ENCODE measurements at regions not wholly inside any gene's neighbourhood (a gene's known extent, or its start where the extent isn't known, plus 50 kb on each side); places are given as distances from the start of the nearest gene placed in this dataset.

DNA sequence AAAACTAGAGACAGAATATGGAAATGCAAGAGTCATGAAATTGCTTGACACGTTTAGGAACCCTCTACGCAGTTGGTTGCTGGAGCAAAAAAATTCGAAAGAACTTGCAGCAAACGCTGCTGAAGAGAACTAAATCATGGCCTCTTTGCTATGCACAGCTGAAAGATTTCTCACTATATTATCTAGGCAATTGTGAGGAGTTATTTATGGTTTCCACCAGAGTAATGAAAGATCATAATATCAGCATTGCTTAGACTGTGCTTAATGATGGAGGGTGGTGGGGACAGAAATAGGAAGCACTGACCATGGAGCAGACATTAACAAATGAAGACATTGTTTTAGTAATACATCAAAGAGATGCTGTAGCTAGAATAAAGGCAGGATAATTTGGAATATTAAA lies 593.4 kb upstream of the ZNF717 start:
- no peaks in the 10 kb centered on the region for H3K4me1 Mint-ChIP-seq
- intact Hi-C loops (cut with micrococcal nuclease) = no loop called here

DNA sequence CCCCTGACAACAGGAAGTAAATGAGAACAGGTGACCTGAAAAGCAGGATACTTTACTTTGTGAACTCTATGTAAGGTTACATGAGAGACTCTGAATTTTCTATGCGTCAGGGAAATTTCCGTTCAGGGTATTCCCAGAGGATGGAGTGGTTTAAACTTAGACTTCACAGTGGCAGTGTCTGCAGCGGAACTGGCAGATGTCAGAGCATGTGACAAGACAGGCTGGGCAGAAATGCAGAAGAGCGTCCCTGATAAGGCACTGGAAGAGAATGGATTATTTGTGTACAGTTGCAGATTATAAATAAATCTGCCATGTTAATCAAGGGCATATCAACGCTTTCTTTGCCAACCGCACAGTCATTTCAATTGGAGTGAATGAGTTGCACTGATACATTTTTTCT lies 598.4 kb upstream of the ZNF717 start:
- no peaks in the 10 kb centered on the region for H3K4me1 Mint-ChIP-seq
- no peak overlapping the region for H3K4me3 Mint-ChIP-seq
- Histone ChIP-seq H3K27me3 (ENCODE audit: control insufficient read depth in 2 of 2, insufficient read depth in 2 of 2, low read length in 2 of 2) (no peaks in the 10 kb centered on the region), H3K4me2 (replicated peaks; ENCODE audit: extremely low read depth, low read length, poor library complexity, severe bottlenecking) (no peak overlapping the region), H3K79me2 (ENCODE audit: insufficient read depth, low read length) (no peaks in the 10 kb centered on the region), H3K36me3 (replicated peaks in 1 of 2; ENCODE audit: control insufficient read depth in 1 of 2, insufficient read depth in 2 of 2, low read length in 2 of 2) (no peaks in the 10 kb centered on the region), H3K4me3 (replicated peaks in 1 of 3; ENCODE audit: low read depth in 2 of 3, low read length in 3 of 3) (no peak overlapping the region), H3K4me1 (ENCODE audit: control insufficient read depth in 1 of 2, insufficient read depth in 2 of 2, low read length in 2 of 2) (no peaks in the 10 kb centered on the region), H3K27ac (ENCODE audit: low read depth in 1 of 2, low read length in 2 of 2) (no peak overlapping the region), H4K20me1 (ENCODE audit: insufficient read depth, low read length) (no peaks in the 10 kb centered on the region), H3K9ac (ENCODE audit: insufficient read depth, low read length, poor library complexity, severe bottlenecking) (no peak overlapping the region), H3K9me3 (replicated peaks in 1 of 2; ENCODE audit: control insufficient read depth in 1 of 2, insufficient read depth in 1 of 2, low read length in 2 of 2) (peaks cover 0 to 2% of the 10 kb centered on the region in 2 donors), H2AFZ (ENCODE audit: insufficient read depth, low read depth, low read length, poor library complexity, severe bottlenecking) (no peak overlapping the region)
- TF ChIP-seq, protein P1, sequence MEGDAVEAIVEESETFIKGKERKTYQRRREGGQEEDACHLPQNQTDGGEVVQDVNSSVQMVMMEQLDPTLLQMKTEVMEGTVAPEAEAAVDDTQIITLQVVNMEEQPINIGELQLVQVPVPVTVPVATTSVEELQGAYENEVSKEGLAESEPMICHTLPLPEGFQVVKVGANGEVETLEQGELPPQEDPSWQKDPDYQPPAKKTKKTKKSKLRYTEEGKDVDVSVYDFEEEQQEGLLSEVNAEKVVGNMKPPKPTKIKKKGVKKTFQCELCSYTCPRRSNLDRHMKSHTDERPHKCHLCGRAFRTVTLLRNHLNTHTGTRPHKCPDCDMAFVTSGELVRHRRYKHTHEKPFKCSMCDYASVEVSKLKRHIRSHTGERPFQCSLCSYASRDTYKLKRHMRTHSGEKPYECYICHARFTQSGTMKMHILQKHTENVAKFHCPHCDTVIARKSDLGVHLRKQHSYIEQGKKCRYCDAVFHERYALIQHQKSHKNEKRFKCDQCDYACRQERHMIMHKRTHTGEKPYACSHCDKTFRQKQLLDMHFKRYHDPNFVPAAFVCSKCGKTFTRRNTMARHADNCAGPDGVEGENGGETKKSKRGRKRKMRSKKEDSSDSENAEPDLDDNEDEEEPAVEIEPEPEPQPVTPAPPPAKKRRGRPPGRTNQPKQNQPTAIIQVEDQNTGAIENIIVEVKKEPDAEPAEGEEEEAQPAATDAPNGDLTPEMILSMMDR (IDR thresholded peaks at IDR 0.05) = no peak
- peaks cover 0 to 1% (median 0%) of the 10 kb centered on the region in 3 donors for H3K27me3 Mint-ChIP-seq (ENCODE audit: low read depth in 3 of 3)
- H3K36me3 Mint-ChIP-seq = no peaks in the 10 kb centered on the region
- H3K9me3 Mint-ChIP-seq = peaks cover 0 to 10% (median 3%) of the 10 kb centered on the region in 7 donors
- DNase-seq = no peak
- H3K27ac Mint-ChIP-seq = peak overlapping the region in 1 of 7 donors; percentile 5
- WGBS (ENCODE audit: insufficient coverage) = 82% methylated on average over 3 of the region's 6 CpGs
- intact Hi-C loops (cut with micrococcal nuclease) = no loop called here

More for the DNA sequence above, 593.4 kb upstream of the ZNF717 start:
- no peak overlapping the region for H2AFZ ChIP-seq (ENCODE audit: insufficient read depth, low read depth, low read length, poor library complexity, severe bottlenecking)
- H3K36me3 ChIP-seq (replicated peaks in 1 of 2; ENCODE audit: control insufficient read depth in 1 of 2, insufficient read depth in 2 of 2, low read length in 2 of 2) = no peaks in the 10 kb centered on the region
- H3K9ac ChIP-seq (ENCODE audit: insufficient read depth, low read length, poor library complexity, severe bottlenecking) = no peak overlapping the region
- Mint-ChIP-seq H3K4me3 (no peak overlapping the region), H3K36me3 (no peaks in the 10 kb centered on the region), H3K9me3 (peaks cover 0 to 6% (median 2%) of the 10 kb centered on the region in 7 donors), H3K27ac (no peak overlapping the region), H3K27me3 (ENCODE audit: low read depth in 3 of 3) (no peaks in the 10 kb centered on the region)
- no peaks in the 10 kb centered on the region for H3K27me3 ChIP-seq (ENCODE audit: control insufficient read depth in 2 of 2, insufficient read depth in 2 of 2, low read length in 2 of 2)
- H3K9me3 ChIP-seq (replicated peaks in 1 of 2; ENCODE audit: control insufficient read depth in 1 of 2, insufficient read depth in 1 of 2, low read length in 2 of 2) = no peaks in the 10 kb centered on the region
- no peak overlapping the region for H3K4me3 ChIP-seq (replicated peaks in 1 of 3; ENCODE audit: low read depth in 2 of 3, low read length in 3 of 3)
- no peak overlapping the region for H3K27ac ChIP-seq (ENCODE audit: low read depth in 1 of 2, low read length in 2 of 2)
- no peak overlapping the region for H3K4me2 ChIP-seq (replicated peaks; ENCODE audit: extremely low read depth, low read length, poor library complexity, severe bottlenecking)
- H4K20me1 ChIP-seq (ENCODE audit: insufficient read depth, low read length) = no peaks in the 10 kb centered on the region
- H3K79me2 ChIP-seq (ENCODE audit: insufficient read depth, low read length) = no peaks in the 10 kb centered on the region
- H3K4me1 ChIP-seq (ENCODE audit: control insufficient read depth in 1 of 2, insufficient read depth in 2 of 2, low read length in 2 of 2) = no peaks in the 10 kb centered on the region
- TF ChIP-seq, protein P1 (IDR thresholded peaks at IDR 0.05) = no peak
- WGBS (ENCODE audit: insufficient coverage) = 100% methylated on average over 4 of the region's 4 CpGs
- no peak for DNase-seq
